HG02571 (cell line): ENCODE measurements at regions not wholly inside any gene's neighbourhood (a gene's known extent, or its start where the extent isn't known, plus 50 kb on each side); places are given as distances from the start of the nearest gene placed in this dataset.
"Not testable (repeated sequence)": the region's sequence is repeated elsewhere in the genome, so short reads cannot be mapped to it uniquely, and the experiment has no call there.

Source experiments
- ATAC-seq: cut with Tn5 transposase; IDR thresholded peaks from one replicate; pipeline ENCODE4 v1.9.1; 2021; ENCODE audit warnings: mild to moderate bottlenecking, moderate library complexity; ENCODE audit not compliant: unreplicated experiment

DNA sequence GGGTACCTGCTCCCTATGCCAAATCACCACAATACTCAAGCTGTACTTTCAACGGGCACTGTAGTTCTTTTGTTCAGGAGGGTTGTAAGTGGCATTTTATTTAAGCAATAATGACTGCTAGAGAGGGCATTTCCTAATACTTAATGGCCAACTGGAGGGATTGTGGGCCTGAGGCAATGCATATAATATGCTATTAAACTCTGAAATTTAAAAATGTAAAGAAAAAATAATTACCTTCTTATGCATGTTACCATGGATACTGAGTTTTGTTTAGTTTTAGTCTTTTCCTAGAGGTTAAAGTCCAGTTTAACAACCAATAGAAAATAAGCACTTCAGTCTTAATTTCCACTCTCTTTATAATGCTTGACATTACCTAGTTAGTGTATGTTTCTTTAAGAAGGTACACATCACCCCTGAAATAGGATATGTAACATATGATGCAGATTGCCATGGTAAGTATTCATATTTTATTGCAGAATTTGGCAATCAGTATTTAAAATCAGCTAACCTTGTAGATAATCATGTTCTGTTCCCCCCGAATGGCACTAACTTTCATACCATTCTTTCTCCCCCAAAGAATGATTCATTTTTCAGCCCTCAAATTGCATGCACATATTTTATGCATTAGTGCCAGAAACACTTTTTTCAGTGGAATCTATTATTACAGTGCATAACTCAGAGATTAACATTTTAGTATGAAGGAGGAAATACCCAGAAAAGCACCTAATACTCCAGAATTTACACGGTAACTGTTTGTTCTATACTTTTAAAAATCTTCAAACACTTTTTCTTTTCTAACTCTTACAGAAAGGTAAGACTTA is 90.3 kb upstream of the ZNF438 start:
- ATAC-seq: no peak

GRCh38 chr10:31123946-31124345 is 92.3 kb upstream of the ZNF438 start:
- ATAC-seq: no peak

DNA sequence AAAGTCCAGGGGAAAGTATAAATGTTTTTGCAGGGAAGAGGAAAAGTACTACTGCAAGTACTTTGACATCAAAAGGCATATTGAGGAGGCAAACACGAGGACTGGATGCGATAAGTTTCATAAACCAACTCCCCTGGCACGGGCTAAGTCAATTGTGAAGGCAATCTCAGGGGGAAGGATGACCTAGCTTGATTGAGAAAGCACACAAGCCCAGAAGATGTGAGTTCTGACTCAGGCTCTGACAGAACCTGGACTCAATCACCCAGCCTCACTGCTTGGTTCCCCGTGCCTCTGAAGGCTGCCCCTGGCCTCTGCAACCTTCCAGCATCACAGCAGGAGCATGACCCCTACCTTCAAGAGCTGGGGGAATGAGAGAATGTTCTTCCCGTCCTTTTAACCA is 93.2 kb upstream of the ZNF438 start:
- no peak for ATAC-seq

DNA sequence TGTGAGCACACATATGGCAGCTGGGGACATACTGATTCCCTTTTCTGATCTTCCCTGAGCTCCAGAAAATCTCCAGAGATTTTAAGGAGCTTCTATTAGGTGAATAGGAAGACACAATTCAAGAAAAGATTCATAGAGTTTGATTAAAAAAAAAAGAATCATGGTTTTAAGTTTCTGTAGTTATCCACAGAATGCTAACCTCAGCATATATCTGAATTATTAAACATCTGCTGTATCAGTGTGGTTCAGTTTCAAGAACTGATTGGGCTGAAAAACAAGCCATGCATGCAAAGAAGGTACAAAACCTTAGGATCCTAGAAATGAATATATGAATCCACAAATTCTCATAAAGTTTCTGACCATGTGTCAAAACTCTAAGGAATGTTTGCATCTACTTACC is 94.1 kb upstream of the ZNF438 start:
- ATAC-seq: no peak

DNA sequence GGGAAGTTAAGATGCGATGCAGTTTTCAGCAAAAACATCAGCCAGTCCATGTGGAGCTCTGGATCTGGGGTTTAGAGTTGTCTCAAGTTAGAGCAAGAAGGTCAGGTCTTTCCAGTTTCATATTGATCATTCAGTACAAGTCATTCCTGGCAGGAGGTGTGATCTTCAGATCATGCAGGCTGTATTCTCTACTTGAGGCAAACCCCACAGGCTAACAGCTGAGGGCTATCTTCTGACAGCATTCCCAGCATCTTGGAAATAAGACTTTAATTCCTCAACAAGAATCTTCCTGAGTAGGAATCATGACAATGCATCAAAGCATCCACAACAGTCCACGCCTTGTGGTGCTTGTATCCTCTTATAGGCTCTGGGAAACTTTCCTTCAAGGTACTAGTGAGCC is 94.9 kb upstream of the ZNF438 start:
- ATAC-seq: no peak

- ATAC-seq: no peak
Measured at GRCh38 chr10:31128536-31128935, 96.9 kb upstream of the ZNF438 start.

GRCh38 chr10:31129271-31129670 is 97.6 kb upstream of the ZNF438 start:
- ATAC-seq: no peak

GRCh38 chr10:31129880-31130405 is 98.3 kb upstream of the ZNF438 start:
- no peak for ATAC-seq

- ATAC-seq: no peak
Measured at GRCh38 chr10:31130406-31130805, 98.7 kb upstream of the ZNF438 start.

DNA sequence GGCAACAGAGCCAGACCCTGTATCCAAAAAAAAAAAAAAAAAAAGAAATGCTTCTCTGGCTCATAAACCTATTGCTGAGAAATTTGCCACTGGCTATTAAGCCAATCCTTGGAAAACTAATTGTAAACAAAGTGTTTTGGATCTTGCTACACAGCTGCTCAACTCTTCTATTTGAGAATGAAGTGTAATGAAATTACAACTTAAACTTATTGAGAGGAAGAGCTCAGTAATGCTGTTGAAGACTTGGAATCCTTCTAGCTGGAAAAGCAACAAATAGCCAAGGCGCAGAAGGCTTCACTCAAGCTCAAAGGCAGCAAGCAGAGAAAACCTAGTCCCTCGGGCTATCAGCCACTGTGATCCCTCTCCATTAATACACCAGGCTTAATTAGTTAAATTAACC is 99.6 kb upstream of the ZNF438 start:
- no peak for ATAC-seq

DNA sequence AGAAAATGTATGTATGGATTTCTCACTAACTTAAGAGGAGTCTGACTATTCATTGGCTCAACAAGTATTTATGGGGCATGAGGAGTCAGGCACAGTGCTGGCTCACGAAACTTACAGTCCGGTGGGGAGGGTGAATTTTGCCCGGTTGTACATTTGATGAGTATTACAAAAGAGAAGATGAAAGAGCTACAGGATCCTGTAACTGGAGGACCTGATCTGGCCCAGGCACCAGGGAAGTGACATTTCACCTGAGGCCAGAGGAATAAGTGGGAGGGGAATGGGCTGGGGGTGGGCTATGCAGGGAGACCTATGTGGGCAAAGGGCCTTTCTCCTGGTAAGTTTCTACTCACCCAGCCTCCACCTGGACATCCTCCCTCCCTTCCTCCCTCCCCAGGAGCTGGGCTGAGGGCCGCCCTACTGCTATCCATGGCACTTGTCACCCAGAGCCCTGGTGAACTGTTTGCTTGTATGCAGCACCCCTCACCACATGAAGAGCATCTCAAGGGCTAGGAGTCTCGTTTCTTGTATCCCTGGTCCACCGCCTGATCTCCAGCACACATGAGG is 101.1 kb upstream of the ZNF438 start:
- no peak for ATAC-seq

GRCh38 chr10:31133251-31133791 is 101.7 kb upstream of the ZNF438 start:
- no peak for ATAC-seq

GRCh38 chr10:31133792-31134310 is 102.2 kb upstream of the ZNF438 start:
- ATAC-seq: peak; percentile 47

DNA sequence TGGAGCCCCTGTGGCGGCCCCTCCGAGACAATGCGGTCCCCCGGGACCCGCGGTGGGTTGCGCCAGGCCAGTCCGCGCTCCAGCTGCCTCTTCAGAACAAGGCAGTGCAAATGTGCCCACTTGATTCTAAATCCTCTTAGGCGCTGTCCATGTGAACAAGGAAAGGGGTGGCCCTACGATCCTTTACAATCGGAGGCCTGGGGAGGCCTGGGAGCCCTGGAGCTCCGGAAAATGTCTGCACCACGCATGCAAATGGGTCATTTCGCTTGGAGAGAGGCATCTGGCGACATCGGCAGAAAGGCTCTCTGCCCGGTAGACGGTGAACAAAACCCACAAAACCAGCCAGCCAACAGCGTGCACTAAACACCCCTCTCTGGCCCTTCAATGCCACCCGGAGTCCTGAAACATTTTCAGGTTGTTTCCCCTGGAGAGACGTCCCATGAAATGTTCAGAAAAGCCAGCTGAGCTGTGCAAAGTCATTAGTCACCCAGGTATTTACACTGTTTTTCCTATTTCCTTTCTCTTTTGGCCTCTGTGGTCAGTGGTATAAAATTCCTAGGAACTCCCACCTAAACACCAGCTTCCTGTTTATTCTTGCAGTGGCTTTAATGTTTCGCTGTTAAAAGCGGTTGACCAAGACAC is 102.8 kb upstream of the ZNF438 start:
- peak; percentile 52 for ATAC-seq

DNA sequence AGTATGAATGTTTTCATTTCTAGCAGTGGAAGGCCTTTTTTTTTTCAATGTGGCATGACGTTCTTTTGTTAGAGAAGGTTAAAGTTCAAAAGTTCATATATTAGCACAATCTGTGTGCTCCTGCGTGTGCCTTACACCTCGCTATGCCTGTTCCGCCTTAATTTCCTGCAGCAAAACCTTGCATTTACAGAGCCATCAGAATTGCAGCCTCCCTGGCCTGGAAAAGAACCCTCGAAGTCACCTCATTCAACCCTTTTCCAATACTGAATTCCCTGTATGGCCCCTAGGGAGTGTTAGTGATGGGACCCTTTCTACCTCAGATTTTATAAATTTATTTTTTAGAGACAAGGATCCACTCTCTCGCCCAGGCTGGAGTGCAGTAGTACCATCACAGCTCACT is 103.5 kb upstream of the ZNF438 start:
- no peak for ATAC-seq

DNA sequence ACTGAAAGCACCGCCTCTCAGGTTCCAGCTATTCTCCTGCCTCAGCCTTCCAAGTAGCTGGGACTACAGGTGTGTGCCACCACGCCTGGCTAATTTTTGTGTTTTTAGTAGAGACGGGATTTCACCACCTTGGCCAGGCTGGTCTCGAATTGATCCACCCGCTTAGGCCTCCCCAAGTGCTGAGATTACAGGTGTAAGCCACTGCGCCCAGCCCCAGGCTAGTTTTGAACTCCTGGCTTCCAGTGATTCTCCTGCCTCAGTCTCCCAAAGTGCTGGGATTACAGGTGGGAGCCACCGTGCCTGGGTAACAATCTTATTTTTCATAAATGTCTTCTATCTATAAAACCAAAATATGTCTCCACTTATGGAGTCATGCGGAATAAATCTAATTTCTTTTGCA is 104.1 kb upstream of the ZNF438 start:
- not testable (repeated sequence) for ATAC-seq

DNA sequence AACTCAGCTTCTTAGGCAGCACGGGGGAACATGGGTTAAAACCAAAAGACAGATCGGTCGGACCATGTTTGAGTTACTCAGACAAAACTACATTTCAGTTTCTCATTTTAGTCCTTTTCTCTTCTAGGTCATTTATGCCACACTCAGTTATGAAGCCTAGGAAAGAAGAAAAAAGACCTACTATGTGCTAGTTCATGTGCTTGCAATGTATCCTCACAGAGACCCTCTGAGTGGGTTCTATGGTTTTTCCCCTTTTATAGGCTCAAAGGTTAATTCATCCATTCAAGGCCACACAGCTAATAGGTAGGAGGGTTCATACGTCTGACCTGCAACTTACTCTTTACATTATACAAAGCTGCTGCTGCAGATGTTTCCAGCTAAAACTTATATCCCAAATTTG is 104.7 kb upstream of the ZNF438 start:
- ATAC-seq: no peak

DNA sequence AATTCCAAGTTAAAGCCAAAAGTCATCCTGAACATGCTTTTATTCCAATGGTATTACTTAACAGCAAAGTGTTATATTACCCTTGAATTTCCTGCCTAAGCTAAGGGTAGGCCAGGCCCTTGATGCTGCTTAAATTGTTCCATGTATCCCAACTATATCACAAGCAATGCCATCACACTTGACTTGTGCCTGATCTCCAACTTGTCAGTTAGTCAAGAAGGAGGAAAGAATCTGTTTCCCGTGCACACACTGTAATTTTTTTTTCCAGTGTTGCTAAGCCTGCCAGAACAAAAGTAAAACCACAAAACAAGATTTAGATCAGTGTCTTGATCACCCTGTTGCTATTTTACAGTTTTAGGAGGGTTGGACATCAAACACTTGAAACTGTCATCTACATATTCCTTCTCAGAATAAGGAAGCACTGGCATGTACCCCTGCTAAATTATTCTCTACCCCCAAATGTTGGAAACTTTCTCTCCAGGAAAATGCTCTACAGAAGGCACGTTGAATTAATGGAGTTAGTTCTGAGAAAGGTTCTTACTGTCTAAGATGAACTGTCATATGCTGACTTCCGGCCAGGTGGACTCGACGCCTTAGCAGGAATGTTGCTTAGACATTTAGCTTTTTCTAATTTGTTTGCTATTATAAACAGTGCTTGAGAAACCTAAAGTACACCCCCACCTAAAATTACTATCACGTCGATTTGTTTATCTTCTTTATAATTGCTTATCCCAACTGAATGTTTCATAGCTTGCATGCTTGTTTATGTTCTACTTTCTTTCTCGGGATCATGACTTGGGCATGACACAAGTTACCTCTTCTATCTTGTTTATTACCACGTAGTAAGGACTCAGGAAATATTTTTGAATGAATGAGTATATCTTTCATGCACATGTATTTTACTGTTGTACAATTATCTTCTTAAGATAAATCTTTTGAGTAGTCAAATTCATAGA is 105.5 kb upstream of the ZNF438 start:
- ATAC-seq: no peak

GRCh38 chr10:31138026-31138553 is 106.4 kb upstream of the ZNF438 start:
- no peak for ATAC-seq

DNA sequence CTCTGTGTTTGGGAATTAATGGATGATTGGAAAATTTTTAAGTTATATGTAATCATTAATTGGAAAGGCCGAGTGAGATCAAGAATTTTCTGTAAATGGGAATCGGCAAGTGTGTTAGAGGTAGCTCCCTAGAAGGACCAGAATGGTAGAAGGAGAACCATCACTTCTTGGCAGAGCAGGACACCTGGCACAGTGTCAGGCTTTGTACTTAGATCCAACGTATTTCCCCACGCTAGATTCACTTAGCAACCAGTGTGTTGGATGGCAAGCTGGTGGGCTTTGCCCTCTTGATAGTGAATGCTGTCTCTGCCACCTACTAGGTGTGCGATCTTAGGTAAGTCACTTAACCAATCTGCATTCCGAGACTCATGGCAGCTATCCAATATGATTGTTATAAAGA is 107.8 kb upstream of the ZNF438 start:
- ATAC-seq: no peak
